Glomerular visceral epithelial cell (primary cell): ENCODE measurements at regions not wholly inside any gene's neighbourhood (a gene's known extent, or its start where the extent isn't known, plus 50 kb on each side); places are given as distances from the start of the nearest gene placed in this dataset.
"Not testable (repeated sequence)": the region's sequence is repeated elsewhere in the genome, so short reads cannot be mapped to it uniquely, and the experiment has no call there.

Source experiments
- DNase-seq: peaks from one replicate; pipeline ENCODE4 v3.0.0-alpha.2; 2016; ENCODE audit errors: extremely low spot score

DNA sequence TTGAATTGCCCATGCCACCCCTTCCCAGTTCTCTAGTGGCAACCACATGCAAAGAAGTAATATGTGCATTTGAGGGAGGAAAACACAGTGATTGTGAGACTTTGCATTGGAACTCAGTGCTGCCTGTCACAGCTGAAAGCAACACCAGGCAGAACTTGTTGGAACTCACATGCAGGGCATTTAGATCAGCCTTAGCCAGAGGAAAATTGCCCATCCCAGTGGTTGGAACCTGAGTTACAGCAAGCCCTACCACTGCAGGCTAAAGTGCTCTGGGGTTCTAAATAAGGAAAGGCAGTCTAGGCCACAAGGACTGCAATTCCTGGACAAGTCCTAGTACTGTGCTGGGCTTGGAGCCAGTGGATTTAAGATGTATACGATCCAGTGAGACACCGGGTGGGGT lies 245.3 kb upstream of the UFL1 start:
- no peak for DNase-seq

DNA sequence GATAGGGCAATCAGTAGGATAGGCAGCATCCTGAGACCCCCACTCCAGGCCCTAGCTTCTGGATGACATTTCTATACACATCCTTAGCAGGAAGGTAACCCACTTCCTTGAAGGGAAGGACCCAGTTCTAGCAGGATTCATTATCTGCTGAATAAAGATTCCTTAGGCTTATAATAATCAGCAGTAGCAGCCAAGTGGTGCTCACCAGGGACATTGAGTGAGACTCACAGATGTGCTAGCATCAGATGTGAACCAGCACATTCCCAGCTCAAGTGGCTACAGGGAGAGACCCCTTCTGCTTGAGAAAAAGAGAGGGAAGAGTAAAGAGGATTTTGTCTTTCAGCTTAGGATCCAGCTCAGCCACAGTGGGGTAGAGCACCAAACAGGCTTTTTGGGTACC lies 244.8 kb upstream of the UFL1 start:
- DNase-seq = no peak

DNA sequence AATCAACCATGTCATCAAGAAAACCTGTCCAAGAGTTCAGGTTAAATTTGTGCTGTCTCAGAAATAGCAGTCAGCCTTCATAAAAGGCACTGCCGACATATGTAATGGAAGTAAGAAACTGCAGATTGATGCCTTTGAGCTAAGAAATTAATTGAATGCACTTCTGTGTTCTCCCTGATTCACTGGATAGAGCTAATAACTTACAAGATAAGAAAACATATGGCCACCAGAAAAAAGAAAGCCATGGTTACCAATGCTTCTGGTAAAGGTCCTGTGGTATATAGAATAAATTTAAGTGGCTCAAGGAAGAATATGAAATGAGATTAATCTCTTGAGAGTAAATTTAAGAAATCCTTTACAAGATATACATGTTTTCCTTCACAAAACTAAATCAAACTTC lies 242.5 kb upstream of the UFL1 start:
- DNase-seq = no peak

DNA sequence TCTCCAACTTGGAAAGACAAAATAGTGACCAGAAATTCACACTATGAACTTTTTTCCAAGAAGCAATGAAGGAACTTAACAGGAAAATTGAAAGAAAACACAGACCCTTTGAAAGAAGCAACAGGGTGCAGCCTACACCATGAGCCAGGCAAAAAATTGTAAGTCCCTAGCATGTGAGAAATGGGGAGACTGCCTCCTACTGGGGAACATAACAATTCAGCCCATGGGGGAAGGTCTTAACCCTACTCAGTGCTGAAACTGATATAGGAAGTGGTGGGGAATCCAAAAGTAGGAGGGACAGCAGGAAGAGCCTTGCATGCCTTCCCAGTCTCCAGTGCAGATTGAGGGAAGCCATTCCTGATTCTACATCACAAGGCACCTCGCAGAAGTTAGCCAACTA lies 235.1 kb upstream of the UFL1 start:
- DNase-seq = no peak

DNA sequence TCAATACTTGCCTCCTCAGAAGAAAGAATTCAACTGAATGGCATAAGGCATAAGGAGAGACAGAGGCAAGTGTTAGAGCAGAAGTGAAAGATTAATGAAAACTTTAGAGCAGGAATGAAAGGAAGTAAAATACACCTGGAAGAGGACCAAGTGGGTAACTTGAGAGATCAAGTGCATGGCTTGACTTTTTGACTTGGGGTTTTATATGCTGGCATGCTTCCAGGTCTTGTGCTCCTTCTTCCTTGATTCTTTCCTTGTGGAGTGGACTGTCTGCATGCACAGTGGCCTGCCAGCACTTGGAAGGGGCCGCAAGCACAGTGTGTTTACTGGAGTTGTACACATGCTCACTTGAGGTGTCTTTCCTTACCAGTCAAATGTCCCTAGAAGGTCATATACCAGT lies 222.1 kb upstream of the UFL1 start:
- peak; percentile 33 for DNase-seq

DNA sequence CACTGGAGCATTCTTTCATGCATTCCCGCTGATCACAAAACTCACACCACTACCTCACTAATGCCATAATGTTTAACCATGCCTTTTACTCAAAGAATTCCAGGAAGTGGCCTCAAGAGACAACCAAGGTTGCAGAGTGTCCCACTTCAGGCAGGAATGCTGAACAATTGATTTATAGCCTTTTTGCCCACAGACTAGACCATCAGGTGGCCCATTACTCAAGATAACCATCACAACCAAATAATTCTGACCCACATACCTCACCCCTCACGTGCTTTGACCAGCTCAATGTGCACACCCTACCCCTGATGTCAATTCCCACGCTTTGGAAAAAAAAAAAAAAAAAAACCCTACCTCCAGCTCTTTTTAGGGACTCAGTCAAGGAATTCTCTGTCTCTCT lies 220.6 kb upstream of the UFL1 start:
- DNase-seq = peak; percentile 92

DNA sequence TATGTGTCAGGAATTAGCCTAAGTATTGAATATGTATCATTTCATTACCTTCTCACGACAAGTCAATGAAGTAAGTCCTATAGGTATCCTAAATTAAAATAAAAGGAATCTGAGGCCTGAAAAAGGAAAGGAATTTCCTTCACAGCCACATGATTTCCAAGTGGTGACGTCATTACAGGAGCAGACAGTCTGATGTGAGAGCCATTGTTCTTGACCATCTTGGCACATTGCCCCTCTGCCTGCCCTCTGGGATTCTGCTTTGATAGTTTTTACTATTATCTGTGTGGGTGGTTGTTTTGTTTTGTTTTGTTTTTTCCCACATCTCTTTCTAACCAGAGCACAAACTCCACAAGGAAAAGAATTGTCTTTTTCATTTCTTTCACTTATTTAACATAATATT lies 219.8 kb upstream of the UFL1 start:
- peak; percentile 79 for DNase-seq

DNA sequence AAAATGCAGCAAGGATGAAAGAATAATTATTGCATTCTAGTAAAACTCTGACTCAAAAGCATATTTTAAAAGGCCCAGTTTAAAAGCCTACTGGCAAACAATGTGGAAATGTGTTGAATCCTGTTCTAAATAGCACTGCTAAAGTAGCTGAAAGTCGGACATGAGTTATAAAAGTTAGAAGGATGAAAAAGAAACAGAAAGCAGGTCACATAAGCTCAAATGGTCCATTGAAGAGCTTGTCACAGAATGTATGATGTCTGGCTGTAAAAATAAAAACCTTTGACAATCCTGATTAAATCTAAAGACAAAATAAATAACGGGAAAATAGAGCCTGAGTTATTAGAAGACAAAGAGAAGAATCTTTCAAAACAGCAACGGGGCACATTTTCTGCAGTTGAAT lies 218.6 kb upstream of the UFL1 start:
- DNase-seq = no peak

DNA sequence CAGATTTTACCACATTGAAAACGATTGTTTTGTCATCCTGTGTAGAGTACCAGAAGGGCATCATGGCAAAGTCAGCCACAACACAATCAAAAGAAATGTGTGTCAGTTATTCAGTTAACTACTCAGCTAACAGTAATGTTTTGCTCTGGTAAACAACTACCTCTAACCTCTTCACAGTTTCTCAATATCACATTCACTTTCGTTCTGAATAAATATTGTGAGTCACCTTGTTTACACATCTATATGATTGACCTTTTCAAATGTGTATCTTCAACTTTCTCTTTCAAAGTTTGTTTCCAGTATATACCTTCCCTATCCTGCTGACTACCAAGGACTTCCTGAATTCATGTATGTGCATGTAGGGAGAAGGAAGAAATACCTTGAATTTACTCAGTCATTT lies 216.6 kb upstream of the UFL1 start:
- no peak for DNase-seq

DNA sequence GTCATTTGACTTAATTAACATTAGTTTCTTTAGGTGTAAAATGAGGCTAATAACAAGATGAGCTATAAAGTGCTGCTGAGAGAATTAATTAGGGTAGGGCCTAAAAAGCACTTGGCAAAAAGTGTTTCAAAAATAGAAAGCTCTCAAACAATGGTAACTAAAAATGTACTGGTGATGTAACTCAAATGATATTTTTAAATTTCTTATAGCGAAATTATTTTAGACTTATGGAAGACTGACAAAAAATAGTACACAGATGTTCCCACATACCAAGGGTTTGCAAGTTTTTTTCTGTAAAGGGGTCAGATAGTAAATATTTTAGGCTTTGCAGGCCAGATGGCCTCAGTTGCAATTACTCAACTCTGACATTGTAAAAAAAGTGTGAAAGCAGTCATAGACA lies 190.7 kb upstream of the UFL1 start:
- no peak for DNase-seq

DNA sequence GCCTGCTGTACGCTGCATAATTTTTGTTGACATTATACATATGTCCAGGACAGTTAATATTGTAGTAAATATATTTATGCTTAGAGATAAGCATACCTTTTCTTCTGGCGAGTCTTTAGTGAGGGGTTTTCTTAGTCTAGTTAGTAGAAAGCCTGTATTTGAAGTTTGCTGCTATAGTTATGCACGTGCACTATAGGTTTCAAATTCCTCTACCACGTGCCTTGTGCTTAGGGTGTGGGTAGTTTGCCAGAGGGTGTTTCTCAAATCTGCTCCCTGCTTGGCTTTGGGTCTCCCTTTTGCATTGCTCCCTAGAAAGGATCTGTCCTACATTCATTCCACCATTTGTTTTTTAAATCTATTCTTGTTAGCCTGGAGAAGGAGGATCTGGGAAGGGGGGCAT lies 181.4 kb upstream of the UFL1 start:
- DNase-seq = no peak

DNA sequence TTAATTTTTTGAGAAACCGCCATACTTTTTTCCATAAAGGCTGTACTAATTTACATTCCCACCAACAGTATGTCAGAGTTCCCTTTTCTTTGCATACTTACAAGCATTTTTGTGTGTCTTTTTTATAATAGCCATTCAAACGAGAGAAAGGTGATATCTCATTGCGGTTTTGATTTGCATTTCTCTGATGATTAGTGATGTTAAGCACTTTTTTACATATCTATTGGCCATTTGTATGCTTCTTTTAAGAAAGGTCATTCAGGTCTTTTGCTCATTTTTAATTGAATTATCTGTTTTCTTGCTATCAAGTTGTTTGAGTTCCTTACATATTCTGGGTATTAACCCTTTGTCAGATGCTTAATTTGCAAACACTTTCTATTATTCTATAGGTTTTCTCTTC lies 176.1 kb upstream of the UFL1 start:
- no peak for DNase-seq

DNA sequence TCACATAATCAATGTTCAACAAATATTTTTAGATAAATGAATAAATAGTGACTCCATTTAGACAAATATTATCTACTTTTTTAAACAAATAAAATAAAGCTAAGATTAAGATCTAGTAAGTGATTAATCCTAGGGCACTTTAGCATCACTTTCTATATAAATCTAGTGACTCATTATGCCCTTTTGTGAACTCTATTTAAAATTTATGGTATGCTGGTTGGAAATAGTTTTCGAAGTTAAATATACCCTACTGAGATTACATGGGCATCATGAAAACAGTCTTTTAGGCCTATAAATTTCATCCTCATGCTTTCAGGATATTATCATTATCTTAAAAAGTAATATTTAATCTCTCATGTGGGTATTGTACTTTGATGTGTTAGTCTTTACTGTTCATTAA lies 140.4 kb upstream of the UFL1 start:
- DNase-seq = no peak

DNA sequence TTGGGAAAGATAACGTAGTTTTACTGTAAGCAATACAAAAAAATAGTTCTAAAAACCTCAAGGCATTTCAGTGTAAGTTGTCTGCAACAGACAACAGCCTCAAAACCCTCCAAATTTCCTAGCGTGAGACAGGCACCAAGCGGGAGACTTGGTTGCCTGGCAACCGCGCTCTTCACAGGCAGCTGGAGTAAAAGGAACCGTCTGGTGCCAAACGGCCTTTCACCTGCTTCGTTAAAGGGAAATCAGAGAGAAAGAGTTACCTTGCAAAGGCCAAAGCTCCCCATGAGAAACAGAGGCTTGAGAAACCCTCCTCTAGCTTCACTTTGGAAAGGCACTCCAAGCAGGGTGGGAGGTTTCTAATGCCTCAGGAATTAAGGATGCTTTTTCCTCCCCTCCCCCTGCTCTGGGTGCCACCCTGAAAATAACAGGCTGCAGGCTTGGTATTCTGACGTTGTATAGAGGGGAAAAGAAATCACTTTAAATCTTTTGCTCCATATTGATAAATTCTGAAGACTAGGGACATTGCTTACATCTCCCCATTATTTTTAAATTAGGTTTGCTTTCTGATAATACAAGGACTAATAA lies 129.7 kb upstream of the UFL1 start:
- DNase-seq = peak; percentile 35

DNA sequence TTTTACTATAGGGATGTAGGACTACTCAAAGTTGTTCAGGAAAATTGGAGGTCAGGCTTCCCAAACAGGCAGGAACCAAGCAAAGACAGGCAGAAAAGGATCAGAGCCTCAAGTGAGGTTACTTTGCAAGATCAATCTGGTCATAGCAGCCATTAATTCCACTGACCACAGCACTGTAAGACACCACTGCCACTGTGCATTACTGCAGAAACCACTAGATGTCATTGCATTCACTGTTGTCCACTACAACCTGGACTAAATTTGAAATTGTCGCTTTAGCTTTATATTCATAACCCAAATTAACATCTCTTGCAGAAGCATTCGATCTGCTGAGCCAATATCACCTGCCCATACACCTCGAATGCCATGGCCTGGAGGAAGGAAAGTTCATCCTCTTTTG lies 126.9 kb upstream of the UFL1 start:
- peak; percentile 9 for DNase-seq

DNA sequence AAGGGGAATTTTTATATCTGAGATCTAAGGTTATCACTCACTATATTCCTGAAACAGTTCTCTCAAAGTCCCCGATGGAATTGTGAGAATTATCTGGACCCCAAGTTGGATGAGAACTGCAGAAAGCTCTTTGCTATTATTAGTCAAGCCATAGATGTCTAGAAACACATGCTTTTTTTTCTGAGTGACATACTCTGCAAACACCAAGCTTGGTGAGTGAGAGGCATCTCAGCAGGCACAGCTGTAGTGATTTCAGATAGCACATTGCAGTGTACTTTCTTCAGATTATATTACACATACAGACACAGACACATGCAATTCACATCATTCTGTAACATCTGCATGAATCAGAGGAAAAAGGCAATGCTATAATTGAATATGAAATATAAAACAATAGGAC lies 111.1 kb upstream of the UFL1 start:
- DNase-seq = no peak

DNA sequence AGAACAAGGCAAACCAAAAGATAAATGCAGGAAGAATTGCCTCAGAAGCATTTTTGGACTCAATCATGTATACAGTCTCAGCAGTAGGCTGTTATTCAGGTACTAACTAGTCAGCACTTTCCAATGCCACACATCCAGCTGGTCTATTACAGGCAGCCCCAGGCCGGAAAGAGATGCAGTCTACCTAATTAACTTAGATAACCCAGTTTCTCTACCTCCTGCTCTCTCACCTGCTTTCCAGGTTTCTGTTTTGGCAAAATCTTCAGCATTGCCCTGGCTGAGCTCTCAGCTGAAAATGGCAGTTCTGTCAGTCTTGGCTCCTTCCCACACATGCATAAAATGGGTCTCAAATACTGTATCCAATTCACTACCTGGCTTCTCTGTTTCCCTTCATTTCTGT lies 101.3 kb upstream of the UFL1 start:
- no peak for DNase-seq

DNA sequence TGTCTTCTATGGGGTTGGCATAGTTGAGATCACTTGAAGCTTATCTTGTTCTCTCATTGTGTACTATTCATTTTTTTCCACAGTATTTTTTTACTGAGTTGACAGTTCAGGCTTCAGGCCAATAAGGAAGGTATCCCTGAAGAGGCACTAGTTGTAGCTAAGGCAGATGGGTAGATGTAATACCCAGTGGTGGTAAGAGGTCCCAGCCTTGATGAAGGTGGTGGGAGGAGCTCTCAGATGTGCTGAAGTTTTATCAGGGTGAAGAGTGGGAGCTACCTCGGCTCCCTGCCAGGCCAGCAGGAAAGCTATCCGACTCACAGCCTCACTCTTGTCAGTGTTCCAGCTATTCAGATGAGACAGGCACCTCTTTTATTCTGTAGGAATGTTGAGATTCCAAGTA lies 87.7 kb upstream of the UFL1 start:
- no peak for DNase-seq

DNA sequence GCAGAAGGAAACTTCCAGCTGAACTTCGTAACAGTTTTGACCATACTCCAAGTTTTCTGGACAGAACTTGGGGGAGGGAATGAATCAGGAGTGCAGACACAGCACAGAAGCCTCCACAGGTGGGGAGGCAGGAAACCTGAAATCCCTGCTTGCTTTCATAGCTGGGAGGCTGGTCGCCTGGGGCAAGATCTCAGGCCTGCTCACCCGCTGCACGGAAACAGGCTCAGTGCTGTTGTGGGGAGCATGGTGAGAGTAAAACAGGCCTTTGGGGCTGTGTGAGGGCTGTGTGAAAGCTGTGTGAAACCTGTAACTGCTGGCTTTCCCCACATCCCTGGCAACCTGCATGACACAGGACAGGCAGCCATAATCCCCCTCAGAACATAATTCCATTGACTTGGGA lies 85.2 kb upstream of the UFL1 start:
- DNase-seq = no peak

DNA sequence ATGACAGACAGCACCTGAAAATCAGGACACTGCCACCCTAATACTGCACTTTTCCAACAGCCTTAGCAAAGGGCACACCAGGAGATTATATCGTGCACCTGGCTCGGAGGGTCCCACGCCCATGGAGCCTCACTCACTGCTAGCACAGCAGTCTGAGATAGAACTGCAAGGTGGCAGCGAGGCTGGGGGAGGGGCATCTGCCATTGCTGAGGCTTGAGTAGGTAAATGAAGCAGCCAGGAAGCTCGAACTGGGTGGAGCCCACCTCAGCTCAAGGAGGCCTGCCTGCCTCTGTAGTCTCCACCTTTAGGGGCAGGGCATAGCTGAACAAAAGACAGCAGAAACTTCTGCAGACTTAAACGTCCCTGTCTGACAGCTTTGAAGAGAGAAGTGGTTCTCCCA lies 84.4 kb upstream of the UFL1 start:
- not testable (repeated sequence) for DNase-seq

DNA sequence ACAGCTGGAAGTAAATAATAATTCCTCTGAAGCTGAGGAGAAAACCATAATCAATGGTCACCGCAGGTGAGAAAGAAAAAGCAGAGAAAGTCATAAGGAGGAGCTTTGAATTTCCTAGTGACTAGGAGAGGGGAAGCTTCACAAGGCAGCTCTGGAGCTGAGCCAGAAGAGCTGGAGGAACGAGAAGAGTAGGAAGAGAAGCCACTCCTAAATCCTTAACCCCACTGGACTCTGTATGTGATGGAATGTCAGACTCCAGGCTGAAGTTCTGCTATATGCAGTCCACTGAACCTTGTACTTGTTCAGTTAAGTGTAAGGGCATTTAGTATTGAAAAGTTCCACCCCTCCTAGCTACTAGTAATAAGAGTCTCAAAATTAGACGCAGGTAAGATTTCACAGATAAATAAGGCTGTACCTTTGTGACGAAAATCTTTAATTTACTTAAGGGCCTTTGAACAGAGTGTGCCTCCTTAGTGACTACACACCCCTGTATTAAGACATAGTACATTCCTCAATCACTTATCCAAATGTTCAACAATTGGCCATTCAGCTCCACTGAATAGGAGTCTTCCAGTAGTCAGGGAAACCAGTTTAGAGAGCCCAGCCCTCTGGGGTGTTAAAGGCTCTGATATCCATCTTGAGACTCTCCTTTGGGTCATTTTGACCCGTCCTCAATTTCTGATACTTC lies 71.4 kb upstream of the UFL1 start:
- DNase-seq = no peak

DNA sequence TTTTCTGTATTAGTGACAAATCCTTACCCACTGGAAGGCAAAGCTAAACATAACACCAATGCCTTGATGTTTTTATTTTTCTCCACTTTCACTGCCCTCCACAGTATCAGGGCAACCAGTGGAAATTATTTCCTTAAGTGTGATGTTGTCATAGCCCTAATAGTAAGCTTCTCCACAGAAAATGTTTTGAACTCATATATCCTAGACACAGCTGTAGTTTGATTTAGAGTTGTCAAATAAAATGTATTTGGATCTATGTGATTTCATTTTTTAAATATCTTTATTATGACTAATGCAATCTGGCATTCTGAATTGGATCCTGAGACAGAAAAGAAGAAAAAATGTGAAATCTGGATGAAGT lies 70.9 kb upstream of the UFL1 start:
- no peak for DNase-seq

DNA sequence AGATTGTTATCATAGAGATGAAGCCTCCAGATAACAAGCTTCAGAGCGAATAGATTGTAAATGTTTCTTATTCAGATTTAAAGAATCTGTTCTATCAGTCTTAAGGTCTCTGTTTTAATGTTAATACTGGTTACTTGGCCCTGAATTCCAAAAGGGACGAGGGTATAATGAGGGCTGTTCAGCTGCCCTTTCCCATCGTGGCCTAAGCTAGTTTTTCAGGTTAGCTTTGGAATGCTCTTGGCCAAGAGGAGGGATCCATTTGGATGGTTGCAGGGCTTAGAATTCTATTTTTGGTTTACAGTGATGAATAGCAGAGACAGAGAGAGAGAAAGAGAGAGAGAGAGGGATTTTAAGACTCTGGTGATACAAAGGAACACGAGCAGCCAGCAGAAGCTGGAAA lies 62.8 kb upstream of the UFL1 start:
- DNase-seq = no peak

DNA sequence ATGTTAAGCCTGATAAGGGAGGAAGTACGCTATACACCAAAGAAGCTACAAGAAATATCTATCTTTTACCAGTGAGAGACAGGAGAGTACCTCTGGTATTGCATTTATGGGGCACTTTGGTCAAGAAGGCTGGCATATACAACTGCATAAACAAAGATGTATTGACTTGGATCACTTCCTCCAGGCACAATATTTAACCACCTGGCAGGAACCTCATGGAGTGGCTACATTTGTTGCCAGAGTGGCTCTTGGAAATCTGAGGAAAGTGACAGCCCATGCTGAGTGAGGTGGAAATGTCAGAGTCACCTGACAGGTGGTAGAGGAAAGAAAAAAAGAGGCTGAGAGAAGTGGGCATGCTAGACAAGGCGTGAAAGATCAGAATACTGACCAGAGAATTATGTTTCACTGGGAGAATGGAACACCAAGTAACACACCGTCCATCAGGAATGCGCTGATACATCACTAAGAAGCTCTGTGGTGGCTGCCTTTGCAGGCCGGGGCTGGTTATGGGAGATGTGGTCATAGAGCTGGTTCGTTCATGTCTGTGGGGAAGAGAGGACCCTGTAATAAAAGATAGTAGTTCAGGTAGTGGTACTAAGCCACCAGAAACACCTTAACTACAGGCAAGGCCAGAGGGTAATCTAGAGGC lies 61.4 kb upstream of the UFL1 start:
- no peak for DNase-seq
